ENCODE measurements at regions not wholly inside any gene's neighbourhood (a gene's known extent, or its start where the extent isn't known, plus 50 kb on each side); places are given as distances from the start of the nearest gene placed in this dataset.

DNA sequence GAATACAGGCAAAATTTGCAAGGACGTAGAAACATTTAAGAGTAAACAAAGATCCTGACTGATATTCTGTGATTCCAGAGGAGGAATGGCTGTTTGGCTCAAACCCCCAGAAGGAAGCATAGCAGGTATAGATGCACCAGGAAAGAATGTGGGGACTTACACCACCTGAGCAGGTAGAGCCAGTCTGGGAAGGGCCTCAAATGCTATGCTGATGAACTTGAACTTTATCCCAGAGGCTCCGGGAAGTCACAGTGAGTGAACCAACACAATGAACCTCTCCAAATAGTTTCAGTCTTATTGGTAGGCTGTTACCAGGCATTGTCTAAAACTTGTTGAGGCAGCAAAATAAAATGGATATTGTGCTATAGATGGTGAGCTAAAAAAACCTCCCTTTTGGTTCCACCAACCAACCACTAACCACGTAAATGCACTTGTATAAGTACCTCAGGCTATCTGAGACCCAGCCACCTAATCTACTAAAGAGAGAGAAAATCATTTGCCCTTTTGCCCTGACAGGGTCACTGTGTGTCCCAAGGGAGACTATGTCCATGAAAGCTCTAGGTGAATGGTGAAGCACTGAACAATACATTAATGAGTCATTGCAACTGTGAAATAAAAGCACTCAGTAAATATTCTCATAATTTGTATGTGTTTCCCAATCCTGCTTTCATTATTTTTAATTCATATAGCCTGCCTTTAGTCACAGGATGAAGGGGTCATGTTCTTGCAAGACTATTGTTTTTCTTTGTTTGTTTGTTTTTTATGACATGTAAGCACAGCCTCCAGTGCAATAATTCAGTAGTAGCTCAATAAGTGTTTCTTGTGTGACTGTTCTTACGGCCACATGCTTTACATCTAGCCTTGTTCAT is 911.6 kb downstream of the EPHA4 start:
- no peak overlapping the region for H3K27ac Mint-ChIP-seq
- ATAC-seq, result no peak
- H3K4me3 Mint-ChIP-seq, result no peak overlapping the region
- DNase-seq (ENCODE audit: low spot score in 2 of 2), result no peak
- H3K9me3 Mint-ChIP-seq, result no peaks in the 10 kb centered on the region
- H3K4me1 Mint-ChIP-seq, result no peaks in the 10 kb centered on the region
- H3K36me3 Mint-ChIP-seq, result no peaks in the 10 kb centered on the region

DNA sequence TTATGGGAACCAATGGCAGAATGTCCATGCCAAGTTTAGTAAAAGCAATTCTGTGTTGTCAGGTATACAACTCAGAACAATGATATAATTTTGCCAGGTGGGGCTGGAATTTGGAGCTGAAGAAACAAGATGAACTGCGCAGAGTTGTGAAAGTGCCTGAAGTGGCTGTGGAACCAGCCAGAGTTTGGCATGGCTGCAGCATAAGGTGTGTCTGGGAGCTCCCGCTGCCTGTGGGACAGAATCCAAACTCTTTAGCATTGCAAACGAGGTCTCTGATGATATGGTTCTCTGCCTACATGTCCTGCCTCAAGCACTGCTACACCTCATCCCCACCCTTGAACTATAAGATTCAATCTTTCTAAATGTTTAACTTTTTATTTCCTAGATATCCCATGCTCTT is 909.7 kb downstream of the EPHA4 start:
- Mint-ChIP-seq H3K27ac (no peak overlapping the region), H3K4me1 (no peaks in the 10 kb centered on the region), H3K4me3 (no peak overlapping the region), H3K36me3 (no peaks in the 10 kb centered on the region), H3K9me3 (no peaks in the 10 kb centered on the region)
- DNase-seq (ENCODE audit: low spot score in 2 of 2), result no peak
- ATAC-seq, result no peak

DNA sequence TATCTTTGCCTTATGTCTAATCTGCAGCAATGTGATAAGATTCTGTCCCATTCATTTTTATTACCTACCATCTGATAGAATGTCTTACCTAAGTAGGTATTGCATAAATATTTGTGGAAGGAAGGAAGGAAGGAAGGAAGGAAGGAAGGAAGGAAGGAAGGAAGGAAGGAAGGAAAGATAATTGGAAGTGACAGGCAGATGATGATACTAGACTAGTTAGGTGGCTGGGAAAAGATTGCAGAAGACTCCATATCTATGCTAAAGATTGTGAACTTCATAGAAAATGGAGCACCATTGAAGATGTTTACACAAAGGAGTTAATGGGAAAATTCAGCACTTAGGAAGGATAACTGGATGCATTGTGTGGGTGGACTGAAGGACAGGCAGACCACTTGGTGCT is 909.0 kb downstream of the EPHA4 start:
- no peak overlapping the region for H3K27ac Mint-ChIP-seq

DNA sequence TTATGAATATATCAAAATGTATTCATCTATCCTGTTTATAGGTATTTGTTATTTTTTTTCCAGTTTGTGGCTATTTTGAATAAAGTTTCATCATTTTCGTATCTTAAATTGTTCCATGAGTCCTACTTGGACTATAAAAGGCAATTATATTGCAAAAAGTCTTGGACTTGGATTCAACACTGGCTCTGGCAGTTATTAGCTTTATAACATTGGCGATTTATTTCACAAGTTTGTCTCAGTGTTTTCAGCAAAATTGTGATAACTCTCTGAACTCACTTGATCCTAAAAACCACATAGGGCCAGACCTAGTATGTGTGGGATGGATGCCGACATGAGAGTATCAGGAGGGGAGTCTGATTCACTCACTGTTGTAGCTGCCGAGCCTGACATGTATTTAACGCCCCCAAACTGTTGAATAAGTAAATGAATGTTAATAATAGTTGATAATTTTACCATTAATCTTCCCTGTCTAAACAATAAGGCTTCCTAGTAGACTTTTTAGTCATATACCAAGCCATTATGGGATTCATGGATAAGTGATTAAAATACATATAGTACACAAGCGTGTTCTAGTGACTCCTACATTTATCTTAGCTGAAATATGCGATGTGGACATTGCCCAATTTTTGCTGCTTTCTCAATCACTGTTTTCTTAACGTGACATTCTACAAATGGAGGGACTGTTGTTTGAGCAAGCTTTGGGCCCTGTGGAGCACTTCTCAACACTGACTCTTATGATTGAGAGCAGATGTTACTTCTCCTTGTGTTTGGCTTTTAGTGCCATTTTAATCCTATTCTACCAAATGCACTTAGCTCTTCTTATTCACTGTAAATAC is 907.6 kb downstream of the EPHA4 start:
- Mint-ChIP-seq H3K36me3 (no peaks in the 10 kb centered on the region), H3K4me3 (no peak overlapping the region), H3K4me1 (no peaks in the 10 kb centered on the region), H3K9me3 (peaks cover 4% of the 10 kb centered on the region), H3K27ac (no peak overlapping the region)
- DNase-seq (ENCODE audit: low spot score in 2 of 2) (no peak), ATAC-seq (no peak)

More for the DNA sequence above, 909.0 kb downstream of the EPHA4 start:
- no peaks in the 10 kb centered on the region for H3K36me3 Mint-ChIP-seq
- no peaks in the 10 kb centered on the region for H3K9me3 Mint-ChIP-seq
- DNase-seq (ENCODE audit: low spot score in 2 of 2) (no peak), ATAC-seq (no peak)
- no peaks in the 10 kb centered on the region for H3K4me1 Mint-ChIP-seq
- no peak overlapping the region for H3K4me3 Mint-ChIP-seq

DNA sequence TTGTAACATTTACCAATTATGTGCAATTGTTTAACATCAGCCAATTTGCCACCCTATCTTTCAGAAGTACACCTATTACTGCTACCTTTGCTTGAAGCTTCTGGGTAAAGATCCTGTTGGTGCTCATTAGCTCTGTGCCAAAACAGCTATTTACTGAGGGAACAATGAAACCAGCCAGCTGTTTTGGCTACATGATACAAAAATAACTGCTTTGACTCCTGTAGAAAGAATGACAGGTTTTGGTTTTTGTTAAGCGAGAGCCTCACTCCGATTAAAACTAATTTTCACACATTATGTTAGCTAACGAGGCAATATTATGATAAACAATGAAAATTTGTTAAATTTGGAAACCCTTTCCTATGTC is 907.0 kb downstream of the EPHA4 start:
- DNase-seq (ENCODE audit: low spot score in 2 of 2) (no peak), ATAC-seq (no peak)
- Mint-ChIP-seq H3K4me3 (no peak overlapping the region), H3K9me3 (peaks cover 5% of the 10 kb centered on the region), H3K36me3 (no peaks in the 10 kb centered on the region), H3K27ac (no peak overlapping the region), H3K4me1 (no peaks in the 10 kb centered on the region)

DNA sequence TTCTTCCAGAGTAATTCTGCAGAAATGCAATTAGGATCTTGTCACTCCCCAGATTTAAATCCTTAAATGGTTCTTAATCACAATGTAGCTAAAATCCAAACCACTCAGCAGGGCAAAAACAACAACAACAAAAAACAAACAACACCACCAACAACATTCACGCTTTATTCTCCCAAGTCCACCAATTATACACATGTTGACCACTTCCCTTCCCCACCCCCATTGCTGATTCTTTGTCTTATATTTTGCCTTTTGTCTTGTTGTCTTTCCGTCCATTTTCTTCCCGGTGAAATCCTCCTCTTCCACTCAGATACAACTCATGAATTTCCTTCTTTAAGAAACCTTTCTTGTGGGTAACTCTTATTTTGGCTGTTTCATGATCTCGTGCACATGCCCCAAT is 902.8 kb downstream of the EPHA4 start:
- H3K4me3 Mint-ChIP-seq, result no peak overlapping the region
- peaks cover 5% of the 10 kb centered on the region for H3K9me3 Mint-ChIP-seq
- no peaks in the 10 kb centered on the region for H3K4me1 Mint-ChIP-seq
- no peaks in the 10 kb centered on the region for H3K36me3 Mint-ChIP-seq
- no peak for DNase-seq (ENCODE audit: low spot score in 2 of 2)
- ATAC-seq, result no peak
- H3K27ac Mint-ChIP-seq, result no peak overlapping the region

DNA sequence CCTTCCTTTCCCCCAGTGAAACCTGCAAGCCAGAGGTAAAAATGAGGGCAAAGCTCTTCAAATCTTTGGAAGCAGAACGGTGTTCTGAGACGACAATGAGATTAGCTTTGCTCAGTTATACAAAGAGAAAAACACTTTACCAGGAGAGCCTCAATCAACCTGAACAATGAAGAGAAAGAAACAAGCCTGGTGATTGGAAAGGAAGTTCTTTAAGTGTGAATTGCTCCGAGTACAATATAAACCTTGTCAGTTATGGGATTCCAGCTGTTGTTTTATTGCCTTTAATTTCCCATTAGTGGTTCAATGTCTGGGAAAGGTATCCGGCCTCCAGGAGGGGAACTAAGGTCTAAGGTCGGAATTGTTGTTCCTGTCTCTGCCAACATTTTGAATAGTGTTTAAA is 901.6 kb downstream of the EPHA4 start:
- Mint-ChIP-seq H3K4me3 (no peak overlapping the region), H3K27ac (no peak overlapping the region), H3K9me3 (peaks cover 5% of the 10 kb centered on the region), H3K36me3 (no peaks in the 10 kb centered on the region), H3K4me1 (no peaks in the 10 kb centered on the region)
- no peak for DNase-seq (ENCODE audit: low spot score in 2 of 2)
- ATAC-seq, result no peak

DNA sequence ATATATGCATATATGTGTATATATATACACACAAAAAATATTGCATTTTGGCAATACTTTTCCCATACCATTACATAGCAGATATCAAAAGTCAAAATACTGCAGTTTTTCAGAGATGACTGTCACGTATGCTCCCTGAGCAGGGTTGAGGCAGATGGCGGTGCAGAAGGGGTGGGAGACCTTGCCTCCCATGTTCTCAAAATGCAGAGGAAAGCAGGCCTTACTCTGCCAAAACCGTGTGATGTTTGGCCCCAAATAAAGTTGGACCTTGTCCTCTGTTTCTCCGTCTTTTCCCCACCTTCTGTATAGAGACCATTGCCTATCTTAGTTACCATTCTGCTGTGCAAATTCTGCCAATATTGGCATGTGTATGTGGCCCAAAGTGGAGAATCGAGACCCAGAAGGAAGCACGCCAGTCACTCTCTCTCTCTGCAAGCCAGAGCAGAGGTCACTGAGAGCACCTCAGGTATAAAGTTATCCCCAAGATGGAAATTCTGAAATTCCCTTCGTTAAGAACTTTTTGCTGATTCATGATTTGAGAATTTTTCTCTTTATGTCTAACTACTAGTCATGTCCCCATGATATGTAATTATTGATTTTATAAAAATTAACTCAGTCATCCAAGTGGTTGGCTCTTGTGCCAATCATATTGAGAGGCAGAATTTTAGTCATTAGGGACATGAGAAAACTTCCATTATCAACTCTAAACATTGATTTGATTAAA is 898.8 kb downstream of the EPHA4 start:
- H3K4me1 Mint-ChIP-seq, result no peaks in the 10 kb centered on the region
- H3K4me3 Mint-ChIP-seq, result no peak overlapping the region
- no peak for DNase-seq (ENCODE audit: low spot score in 2 of 2)
- H3K36me3 Mint-ChIP-seq, result no peaks in the 10 kb centered on the region
- no peak for ATAC-seq
- no peak overlapping the region for H3K27ac Mint-ChIP-seq
- peaks cover 5% of the 10 kb centered on the region for H3K9me3 Mint-ChIP-seq

DNA sequence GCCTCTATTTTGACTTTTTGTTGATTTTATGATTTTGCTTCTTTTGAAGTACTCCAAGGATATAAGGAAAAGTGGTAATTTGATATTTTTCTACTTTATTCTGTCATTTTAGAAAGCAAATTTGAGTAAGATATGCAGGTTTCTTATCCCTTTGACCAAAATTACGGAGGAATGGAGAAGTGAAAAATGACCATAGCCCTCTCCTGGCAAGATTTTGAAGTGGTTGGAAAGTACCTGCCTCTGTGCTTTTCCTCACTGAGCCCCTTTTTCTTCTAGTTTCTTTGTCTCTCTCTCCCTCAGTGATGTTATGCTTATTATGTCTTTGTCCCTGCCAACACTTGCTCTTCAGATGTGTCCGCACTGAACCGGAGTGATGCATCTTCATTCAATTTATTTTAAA is 898.1 kb downstream of the EPHA4 start:
- Mint-ChIP-seq H3K9me3 (peaks cover 5% of the 10 kb centered on the region), H3K27ac (no peak overlapping the region), H3K4me1 (no peaks in the 10 kb centered on the region), H3K36me3 (no peaks in the 10 kb centered on the region), H3K4me3 (no peak overlapping the region)
- no peak for DNase-seq (ENCODE audit: low spot score in 2 of 2)
- ATAC-seq, result no peak

DNA sequence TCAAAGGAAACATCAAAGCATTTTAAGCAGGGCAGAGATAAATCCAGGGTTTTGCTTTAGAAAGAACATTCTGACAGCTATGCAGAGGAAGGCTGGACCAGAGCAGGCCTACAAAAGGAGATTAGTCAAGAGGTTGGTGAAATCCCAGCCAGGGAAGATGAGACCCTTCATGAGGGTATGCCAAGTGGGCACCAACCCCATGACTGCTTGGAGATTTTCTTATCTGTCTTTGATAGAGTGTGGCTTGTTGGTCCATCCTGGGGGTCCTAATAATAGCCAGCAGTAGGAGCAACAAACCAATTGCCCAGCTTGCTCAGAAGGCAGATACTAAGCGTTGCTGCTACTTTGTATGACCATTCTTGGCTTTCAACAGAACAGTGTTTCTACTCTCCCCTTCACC is 895.4 kb downstream of the EPHA4 start:
- Mint-ChIP-seq H3K4me3 (no peak overlapping the region), H3K9me3 (no peaks in the 10 kb centered on the region), H3K36me3 (no peaks in the 10 kb centered on the region), H3K4me1 (no peaks in the 10 kb centered on the region), H3K27ac (no peak overlapping the region)
- DNase-seq (ENCODE audit: low spot score in 2 of 2), result no peak
- ATAC-seq, result no peak

DNA sequence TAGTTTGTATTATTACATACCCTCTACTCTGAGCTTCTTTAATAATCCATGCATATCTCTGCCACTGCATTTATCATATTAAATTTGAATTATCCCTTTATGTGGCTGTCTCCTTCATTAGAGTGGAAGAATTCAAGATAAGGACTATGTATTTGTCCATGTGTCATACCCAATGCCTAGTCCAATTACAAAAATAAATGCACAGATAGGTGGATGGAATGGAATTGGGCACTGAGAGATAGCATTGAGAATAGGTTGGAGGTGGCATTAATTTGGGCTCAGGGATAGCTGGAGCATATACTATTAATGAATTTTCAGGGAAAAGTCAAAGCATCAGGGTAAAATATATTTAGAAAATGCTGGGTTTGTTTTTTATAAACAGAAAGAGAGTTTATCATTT is 893.2 kb downstream of the EPHA4 start:
- no peaks in the 10 kb centered on the region for H3K9me3 Mint-ChIP-seq
- ATAC-seq (no peak), DNase-seq (ENCODE audit: low spot score in 2 of 2) (no peak)
- no peaks in the 10 kb centered on the region for H3K4me1 Mint-ChIP-seq
- H3K4me3 Mint-ChIP-seq, result no peak overlapping the region
- no peak overlapping the region for H3K27ac Mint-ChIP-seq
- no peaks in the 10 kb centered on the region for H3K36me3 Mint-ChIP-seq

DNA sequence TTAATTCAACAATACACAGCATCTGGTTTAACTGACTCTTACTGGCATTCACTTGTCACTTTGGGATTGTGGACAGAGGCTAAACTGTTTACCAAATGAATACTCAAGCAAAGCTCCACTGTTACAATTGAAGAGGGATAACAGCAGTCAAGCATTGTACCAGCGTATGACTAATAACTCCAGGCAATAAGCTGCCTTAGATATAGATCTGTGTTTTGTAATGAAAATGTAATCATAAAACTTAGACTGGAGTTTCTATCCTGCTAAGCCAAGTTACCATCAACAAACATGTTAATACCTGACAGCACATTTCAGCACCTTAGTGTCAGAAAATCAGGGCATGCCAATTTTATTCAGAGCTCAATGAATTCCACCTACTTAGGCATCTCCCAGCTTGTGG is 889.5 kb downstream of the EPHA4 start:
- Mint-ChIP-seq H3K36me3 (no peaks in the 10 kb centered on the region), H3K27ac (no peak overlapping the region), H3K9me3 (no peaks in the 10 kb centered on the region), H3K4me1 (no peaks in the 10 kb centered on the region), H3K4me3 (no peak overlapping the region)
- ATAC-seq (no peak), DNase-seq (ENCODE audit: low spot score in 2 of 2) (no peak)

DNA sequence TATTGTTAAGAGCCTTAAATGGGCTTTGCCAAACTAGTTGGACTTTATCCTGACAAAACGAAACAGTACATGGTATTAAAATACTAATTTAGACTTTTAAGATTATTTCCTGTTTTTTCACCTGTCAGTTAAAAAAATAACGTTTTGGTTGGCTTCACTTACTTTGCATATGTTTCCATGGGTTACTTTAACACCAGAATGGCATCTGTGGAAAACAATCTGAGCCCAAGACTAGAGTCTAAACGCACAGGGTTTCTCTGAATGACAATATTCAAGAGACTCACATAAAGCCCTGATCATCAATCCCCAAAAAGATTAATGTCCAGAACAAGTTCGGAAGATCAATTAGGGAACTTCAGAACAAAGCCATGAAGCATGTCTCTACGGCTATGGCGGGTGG is 888.0 kb downstream of the EPHA4 start:
- H3K36me3 Mint-ChIP-seq, result no peaks in the 10 kb centered on the region
- no peaks in the 10 kb centered on the region for H3K4me1 Mint-ChIP-seq
- ATAC-seq, result no peak
- no peak overlapping the region for H3K4me3 Mint-ChIP-seq
- DNase-seq (ENCODE audit: low spot score in 2 of 2), result no peak
- H3K9me3 Mint-ChIP-seq, result no peaks in the 10 kb centered on the region
- H3K27ac Mint-ChIP-seq, result no peak overlapping the region

DNA sequence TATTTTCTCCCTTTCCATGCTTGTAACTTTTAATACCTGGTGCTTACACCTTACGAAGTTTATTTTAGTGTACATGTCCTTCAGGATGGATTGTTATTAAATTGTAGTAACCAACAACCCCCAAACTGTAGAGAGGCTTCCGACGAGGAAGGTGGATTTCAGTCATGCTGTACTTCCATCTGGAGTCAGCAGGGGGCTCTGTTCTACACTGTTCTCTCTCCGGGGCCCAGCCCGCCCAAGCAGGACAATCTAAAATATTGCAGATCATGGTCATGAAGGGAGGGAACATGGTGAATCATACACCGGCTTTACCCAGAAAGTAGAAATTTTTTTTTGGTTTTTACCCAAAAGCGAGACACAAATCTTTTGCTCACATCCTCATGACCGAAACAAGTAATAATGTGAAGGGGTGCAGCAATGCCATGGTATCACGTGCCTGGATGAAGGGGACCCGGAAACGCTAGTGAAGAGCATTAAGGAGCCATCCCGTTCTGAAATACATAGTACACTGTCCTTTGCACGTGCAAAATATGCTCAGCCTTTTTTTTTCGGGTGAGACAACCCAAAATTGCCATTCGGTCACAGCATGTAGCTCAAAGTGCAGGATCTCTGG is 884.8 kb downstream of the EPHA4 start:
- Mint-ChIP-seq H3K36me3 (no peaks in the 10 kb centered on the region), H3K9me3 (no peaks in the 10 kb centered on the region), H3K27ac (no peak overlapping the region), H3K4me1 (no peaks in the 10 kb centered on the region), H3K4me3 (no peak overlapping the region)
- ATAC-seq, result peak; percentile 78
- peak; percentile 42 to 74 for DNase-seq (ENCODE audit: low spot score in 2 of 2)

Data from stimulated activated effector memory CD8-positive, alpha-beta T cell treated with anti-CD3 and anti-CD28 coated beads, Interleukin-12 subunit alpha, Interleukin-12 subunit beta, amount 100 ng/mL, for 72 hours (primary cell).